HuH-7 (cell line): ENCODE measurements at regions not wholly inside any gene's neighbourhood (a gene's known extent, or its start where the extent isn't known, plus 50 kb on each side); places are given as distances from the start of the nearest gene placed in this dataset.

ENCODE experiments used
- DNase-seq: peaks from one replicate; pipeline ENCODE4 v3.0.0; 2011; ENCODE audit warnings: low spot score

DNA sequence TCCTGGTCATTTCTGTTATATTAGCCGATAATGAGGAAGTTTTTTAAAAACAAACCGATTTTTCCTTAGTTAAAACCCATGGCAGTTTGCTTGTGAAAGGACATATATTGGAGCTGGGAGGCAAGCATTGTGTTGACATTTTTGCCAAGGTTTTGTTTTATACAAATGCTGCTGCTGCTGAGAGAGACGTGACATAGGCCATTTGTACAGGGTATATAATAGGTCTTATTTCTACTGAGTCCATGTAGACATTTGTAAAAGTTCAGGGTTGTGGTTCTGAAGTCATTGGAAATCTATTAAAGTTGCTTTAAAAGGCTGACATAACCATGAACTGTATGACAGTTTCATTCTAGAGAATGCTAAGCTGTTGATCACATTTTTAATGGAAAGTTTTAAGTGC lies 424.0 kb upstream of the FANCL start:
- no peak for DNase-seq

DNA sequence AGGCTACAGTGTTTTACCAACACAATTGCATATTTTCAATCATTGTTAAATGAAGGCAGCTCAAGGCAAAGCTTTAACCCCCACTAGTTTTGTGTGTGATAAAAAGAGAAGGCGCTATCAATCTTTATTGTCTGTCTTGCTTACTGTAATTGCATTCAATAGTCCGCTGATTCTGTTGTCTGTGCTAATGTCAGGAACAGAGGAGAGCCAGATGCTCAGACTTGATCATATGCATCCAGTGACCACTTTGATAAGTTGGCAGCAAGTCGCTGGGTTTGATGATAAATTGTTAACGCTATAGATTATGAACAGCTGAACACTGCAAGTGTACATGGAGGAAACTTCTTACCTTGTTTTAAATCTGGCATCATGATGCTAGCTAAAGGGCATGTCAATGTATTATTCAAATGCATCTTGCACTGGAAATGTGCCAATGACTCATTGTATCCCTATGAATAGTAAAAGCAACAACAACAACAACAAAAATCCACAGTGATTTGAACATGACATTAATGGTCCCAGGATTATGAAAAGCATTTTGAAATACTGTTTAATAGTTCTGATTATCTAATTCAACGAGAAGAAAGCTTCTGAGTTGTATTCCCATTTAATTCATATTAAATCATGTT lies 423.5 kb upstream of the FANCL start:
- no peak for DNase-seq

DNA sequence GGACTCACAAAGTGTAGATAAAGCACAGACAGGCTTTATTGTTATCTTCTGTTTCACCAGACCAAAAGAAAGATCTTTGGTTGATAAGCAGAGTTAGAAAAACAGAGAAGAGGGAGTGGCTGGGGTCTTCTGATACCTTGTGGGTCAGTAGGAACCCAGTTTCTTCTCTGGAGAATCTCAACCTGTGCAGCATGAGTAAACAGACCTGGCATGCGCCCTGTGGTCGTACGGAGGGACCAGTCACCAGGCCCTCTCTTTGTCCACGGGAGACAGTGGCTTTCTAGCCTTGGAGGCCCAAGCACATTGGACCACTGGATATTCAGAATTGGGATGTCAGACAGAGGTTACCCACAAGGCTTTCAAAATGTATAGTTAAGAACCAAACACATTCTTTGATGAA lies 418.9 kb upstream of the FANCL start:
- DNase-seq: no peak

DNA sequence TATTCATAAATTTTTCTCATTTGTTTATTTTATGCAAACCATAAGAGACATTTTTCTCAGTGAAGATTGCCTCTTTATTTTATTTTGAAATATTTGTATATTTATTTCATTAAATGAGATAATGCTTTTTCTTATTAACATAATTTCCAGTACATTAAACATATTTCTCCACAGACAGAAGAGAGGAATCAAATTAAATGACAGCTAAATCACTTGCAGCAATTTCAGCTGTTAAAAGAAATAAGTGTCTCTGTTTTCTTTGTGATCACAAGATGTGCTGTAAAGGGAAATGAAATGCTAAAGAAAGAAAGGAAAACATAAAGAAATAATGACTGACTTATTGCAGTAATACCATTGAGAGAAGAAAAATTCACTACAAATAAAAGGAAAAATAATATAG lies 414.0 kb upstream of the FANCL start:
- no peak for DNase-seq

DNA sequence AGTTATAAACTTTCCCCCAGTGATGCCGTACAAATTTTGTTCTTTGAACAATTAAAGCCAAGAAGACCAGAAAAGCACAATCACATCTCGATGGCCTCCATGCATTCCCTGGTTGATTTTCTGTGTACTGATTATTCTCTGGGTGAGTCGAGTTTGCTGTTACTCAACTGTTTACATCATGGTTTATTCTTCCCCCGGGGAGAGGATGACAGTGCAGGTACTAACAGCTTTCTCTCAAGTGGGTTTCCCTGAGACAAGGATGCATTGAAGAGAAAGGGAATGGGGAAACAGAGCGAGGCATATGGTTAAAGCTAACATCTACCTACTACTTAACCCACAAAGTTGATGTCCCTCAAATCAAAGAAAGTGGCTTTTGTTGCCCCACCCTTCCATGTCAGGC lies 410.8 kb upstream of the FANCL start:
- DNase-seq: no peak

DNA sequence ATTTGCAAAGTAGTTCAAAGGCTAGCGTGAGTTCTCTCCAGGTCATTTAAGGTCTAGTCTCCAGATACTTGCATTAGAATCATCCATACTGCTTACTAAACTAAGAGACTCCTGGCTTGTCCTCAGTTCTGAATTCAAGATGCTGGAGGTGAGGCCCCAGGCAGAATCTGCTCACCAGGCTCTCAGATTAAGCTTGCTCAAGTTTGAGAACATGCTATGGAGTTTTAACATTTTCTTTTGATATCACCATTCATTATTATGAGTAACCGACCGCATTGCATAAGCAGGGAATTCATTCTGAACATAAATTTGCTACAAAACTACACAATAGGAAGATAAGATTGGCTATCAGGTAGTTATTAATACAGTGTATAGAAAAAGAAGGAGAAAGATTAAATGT lies 409.7 kb upstream of the FANCL start:
- no peak for DNase-seq

DNA sequence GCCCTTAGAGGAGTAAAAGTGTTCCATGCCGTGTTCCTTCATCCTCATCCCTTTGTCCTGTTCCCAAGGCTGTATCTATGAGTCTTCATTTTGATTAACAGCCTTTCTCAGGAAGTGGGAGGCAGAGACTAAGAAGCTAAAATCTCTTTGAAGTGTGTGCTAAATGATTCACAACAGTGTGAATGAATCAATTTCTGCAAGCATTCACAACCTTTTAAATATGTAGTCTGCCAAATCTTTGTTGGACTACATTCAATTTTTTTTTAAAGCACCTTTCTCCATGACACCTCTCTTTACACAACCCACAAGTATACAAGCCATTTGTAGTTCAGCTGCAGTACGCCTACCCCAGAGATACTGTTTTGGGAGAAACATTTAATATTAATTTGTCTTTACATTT lies 408.6 kb upstream of the FANCL start:
- no peak for DNase-seq

DNA sequence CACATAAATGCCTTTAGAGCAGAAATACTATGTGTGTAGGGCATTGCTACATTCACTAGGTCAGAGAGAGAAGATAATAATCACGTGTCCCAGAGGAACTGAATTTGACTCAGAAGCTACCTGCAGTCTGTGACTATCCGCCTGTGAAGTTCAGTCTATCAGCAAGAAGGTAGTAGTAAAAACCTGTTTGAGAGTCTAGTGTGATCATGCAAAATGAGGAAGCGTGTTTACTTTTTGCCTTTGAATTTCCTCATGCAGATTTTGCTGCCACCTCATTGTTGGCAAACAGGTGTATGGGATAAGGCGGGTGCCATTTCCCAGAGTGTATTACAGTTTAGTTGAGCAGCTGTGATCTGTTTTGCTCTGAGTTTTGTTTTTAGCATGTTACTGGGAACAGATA lies 403.9 kb upstream of the FANCL start:
- no peak for DNase-seq

DNA sequence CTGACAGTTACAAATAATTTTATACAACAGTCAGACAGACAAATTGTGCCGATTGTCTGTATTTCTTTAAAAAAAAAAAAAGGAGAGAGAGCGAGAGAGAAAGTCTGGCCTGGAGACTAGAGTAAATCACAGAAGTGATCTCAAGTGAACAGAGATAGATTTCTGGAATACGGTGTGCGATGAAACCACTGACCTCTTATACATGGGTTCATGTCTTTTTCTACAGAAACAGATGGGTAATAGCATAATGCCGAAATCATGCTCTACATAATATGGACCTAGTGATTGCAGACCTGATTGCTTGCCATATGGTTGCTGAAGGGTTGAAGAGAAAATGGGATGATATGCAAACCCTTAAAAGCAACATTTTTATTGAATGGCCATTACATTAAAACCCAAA lies 403.3 kb upstream of the FANCL start:
- no peak for DNase-seq

DNA sequence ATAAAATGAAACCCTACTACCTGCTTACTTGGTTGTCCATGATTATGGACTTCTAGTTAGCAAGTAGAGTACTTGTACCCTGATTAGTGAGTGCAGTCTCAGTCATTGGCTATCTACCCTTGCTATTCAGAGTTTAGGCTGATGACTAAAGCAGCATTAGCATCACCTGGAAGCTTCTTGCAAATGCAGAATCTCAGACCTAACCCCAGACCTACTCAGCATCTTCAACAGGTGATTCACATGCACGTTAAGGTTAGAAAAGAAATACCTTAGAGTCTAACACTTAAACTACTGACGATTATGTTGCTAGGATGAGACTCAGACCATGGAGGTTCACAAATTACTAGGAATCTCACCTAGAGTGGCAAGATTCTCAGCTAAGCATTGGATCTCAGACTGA lies 399.9 kb upstream of the FANCL start:
- no peak for DNase-seq

DNA sequence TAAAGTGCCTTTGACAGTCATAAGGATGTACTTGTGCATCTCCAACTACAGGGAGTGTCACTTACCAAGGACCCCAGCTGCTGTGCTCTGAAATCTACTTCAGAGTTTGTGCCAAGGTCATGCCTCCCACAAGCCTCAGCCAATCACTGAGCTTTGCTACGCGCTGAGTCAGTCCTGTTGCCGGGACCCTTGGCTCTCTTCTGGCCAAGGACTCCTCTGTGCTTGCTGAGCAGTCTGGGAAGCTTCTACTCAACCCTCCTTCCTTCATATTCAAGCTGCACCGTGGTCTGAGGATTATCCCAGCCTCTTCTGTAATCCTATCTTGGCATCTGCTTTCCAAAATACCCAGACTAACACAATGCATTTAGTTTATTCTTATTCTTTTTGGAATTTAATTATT lies 398.9 kb upstream of the FANCL start:
- no peak for DNase-seq

DNA sequence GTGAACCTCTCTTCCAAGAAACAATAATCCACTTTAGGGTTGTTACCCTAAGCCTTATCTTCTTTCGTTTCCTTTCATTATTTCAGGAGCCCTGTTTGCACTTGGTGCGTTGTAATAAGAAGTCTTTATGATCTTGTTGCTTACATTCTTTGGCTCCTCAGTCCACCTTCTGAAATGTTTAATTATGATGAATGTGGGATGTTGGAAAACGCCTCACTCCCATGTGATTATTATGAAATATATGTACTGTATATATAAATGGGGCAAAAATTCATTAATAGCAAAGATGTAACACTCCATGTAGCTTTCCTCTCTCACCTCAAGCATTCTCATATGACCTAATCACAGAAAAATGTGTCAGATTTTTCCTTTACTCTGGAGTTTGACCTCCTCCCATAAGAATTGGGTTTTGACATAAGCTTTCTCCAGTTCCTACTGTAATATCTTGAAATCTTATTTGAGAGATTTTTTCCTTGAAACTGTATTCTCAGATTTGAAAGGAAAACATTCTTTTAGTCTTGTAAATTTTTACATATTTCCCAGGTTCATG lies 397.2 kb upstream of the FANCL start:
- DNase-seq: no peak

DNA sequence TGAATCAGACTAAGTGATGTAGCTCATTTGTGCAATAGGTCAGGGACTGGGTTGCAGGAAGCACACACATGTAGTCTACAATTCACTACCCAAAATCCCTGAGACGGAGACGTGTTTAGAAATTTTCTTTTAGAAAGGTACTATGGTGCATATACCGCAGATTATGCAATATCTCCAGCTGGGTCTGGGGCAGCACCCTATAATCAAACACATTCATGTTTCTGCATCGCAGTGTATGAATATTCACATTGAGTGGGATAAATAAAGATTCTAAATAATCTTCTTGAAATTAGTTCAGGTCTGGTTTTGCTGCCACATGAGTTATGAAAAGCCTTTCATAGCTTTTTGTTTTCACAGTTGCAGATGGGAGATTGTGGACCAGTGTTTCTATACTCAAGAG lies 395.7 kb upstream of the FANCL start:
- DNase-seq: no peak

DNA sequence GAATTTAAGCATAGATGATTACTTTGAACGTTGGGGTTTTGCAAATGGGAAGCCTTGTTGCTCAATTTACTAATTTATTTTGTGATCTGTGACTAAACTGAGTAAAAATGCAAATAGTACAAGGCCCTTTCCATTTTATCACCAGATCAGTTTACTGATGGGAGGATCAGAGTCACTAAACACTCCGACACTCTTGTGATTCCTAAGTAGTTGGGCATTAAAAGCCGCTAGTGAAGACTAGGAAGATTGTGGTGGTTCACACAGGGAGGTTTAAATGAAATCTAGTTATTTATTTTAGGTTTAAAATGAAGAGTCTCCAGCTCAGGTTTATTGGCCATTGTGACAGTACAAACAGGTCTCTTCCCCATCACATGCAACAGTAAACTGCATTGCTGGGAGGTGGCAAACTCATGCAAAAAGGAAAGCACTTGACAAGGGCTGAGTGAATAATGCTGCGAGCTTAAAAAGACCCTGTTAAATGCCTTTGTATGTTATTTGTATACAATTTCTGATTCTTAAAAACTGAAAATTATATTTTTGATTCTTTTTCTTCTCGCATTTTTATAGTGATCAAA lies 394.8 kb upstream of the FANCL start:
- no peak for DNase-seq

DNA sequence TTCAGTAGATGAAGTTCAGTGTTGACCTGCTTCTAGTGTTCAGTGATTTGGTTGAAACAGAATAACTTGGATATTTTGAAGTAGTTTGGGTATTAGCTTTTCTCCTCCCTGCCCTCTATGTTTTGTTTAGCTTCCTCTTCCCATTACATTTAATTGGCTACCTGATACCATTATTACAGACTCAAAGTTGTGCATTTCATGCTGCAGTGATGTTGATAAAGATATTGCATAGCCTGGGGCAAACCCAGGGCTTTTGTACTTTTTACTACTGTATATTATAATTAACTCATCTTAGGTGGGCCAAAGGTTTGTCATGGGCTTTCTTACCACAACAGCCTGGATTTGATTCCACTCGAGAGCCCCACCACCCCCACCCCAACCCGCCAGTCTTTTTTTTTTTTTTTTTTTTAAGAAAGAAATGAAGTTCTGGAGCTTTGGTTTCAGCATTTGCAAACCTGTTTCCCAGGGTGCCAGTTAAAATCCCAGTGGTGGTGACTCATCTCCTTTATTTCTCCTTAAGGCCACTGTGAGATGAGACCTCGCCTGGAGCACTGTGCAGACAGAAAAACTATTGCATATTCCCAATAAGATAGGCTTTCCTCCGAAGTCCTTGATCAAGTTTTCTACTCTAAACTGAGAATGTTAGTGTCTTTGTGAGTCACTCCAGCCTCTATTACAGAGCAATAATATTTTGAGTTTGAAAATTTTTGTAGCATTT lies 393.7 kb upstream of the FANCL start:
- DNase-seq: no peak

DNA sequence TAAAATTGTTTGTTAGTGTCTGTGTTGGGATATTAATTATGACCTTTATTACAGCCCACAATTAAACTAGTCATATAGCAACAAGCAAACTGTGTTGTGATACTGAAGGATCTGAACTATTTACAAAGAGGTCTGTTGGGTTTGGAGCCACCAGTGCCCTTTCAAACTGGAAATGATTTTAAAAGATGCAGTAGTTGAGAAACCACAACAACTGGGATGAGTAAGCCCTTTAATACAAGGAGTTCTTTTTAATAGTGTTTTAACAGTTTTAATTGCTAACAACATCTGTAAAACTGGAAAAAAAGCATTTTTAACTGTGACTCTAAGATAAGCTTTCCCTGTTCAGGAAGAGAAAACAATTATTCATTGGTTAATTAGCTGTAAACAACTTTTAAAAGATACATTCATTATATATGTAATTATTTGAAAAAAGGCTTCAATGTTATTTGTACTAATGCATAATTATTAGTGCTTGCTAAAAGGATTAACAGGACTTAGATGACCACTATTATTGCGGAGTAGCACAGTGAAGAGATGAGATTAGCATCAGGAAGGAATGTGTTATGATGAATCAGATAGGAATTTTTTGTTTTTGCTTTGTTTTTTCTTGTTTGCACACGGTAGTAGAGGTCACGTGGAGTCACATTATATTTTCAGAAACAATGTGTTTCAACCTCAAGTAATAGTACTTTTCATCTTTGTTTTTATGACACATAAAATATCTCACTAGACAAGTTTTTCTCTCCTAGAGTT lies 392.7 kb upstream of the FANCL start:
- DNase-seq: no peak

DNA sequence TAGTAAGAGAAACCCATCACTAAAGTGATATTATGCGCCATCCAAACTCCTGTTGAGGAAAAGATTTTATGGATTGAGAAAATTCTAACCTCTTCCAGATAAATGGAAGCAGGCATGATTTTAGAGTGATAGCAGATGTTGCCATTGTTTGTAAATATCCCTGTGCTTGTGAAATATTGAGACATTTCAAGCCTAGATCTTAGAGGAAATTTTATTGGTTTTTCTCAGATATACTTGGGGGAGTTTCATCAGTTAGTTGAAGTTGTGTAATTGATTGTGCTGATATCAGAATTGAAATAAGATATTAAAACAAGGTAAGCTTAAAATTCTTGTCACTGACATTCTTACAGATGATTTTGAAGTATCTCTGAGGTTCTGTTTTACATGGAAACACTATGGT lies 390.9 kb upstream of the FANCL start:
- DNase-seq: no peak

DNA sequence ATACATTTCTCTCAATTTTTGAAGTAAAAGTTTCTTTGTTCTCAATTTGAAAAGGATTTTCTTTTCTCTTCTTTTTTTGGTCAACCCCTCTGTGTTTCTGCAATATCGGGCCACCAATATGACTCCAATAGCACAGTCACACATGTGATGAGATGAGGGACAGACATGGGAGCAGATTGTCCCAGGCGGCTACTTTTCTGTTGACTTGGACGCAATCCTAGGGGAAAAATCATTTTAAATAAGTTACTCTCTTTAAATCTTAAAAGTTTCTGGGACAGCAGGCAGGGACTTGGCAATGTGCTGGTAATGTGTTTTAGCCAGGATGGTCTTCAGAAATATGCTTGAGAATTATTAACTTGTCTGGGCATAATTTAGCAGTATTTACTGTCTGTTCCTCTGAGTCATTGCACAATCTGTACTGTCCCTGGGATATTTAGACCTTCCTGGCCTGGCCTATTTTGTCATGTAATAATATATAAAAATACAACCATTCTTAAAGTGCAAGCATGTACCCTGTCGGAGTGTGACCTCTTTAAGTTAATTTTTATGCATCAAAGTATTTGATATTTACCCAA lies 388.5 kb upstream of the FANCL start:
- DNase-seq: no peak

DNA sequence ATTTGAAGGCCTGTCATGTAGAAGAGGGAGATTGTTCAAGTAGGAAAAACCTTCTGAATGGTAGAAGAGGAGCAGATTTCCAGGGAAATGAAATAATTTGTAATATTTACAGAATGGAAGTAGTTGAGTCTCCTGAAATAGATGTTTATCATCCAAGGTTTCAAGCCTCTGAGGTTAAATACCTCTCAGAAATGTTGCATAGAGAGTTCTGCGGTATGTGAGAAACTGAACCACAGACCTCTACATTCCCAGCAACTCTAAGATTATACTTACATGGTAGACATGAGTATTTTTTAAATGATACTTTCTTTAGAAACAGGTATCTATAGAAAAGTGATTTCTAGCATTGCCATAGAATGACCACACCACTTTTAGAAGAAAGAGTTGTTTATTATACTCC lies 379.8 kb upstream of the FANCL start:
- DNase-seq: no peak

DNA sequence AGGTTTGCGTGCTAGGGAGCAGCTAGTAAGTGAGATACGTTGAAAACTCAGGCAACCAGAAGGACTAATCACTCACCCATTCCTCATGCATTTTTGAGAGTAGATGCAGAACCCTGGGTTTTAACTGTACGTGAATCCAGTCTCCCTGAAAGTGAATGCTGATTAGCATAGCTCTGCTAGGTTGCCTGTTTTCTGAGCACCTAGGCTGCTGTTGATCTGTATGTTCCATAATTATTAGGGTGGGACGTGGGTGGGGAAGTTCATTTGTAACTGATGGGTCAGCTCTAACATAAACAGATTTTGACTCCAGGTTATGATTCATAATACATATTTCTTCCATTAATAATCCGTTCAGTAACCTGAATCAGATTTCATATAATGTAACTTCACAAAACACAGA lies 379.0 kb upstream of the FANCL start:
- no peak for DNase-seq

DNA sequence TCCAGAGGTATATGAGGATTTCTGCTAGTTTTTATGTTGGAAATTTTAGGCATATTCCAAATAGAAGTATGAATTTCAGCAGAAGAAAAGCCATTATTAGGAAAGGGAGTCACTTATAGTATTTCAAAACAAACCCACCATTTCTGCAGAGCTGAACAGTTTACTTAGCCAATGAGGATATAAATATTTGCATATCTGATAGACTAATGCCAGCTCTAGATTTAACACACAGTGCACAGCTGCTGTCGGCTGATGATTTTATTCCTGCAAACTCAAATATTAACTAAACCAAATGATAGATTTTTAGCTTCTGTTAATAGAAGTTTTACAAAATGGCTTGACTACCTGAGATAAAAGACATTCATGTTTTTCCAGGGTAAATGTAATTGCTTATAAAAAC lies 375.8 kb upstream of the FANCL start:
- no peak for DNase-seq

DNA sequence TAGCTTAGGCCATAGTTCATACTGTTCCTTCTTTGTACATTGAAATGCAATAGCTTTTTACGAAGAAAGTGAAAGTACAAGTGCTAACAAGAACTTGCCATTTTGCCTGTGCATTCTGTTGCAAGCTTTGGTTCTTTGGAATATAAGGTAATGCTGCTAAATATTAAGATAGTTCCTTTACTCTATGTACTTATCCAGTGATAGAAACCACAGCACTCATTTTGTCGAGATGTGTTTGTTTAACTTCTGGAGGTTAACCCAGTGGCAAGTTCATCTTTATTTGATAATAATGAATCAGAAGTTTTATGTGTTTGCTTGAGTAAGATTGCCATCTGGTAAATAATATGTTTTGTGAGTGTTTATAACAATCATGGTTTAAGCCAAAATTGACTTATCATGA lies 373.1 kb upstream of the FANCL start:
- no peak for DNase-seq

DNA sequence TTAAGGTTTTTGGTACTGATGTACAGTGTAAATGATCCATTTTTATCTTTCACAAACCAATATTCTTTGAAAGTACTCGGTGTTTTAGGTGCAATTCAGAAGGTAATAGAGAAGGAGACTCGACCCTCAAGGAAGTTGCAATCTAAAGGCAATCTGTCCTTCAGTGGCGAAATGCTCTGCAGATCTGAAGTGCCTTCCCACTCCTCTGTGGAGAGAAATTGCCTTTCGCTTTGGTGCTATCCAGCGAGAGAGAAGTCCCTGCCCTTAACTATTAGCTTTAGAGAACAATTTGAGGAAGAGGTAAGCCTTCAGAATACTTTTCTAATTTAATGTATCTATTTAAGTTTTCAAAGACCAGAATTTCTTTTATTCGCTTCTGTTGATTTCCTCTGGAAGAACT lies 371.8 kb upstream of the FANCL start:
- DNase-seq: no peak
